Panc1 (cell line): ENCODE measurements at regions not wholly inside any gene's neighbourhood (a gene's known extent, or its start where the extent isn't known, plus 50 kb on each side); places are given as distances from the start of the nearest gene placed in this dataset.

Experiments
- POLR2AphosphoS5 ChIP-seq: IDR thresholded peaks from 2 replicates; pipeline ENCODE4 v1.6.1; 2012; ENCODE audit warnings: mild to moderate bottlenecking, low read depth, low read length, moderate library complexity
- SIN3A ChIP-seq: IDR thresholded peaks from 2 replicates; pipeline ENCODE4 v1.6.1; 2012; ENCODE audit warnings: low read depth, mild to moderate bottlenecking, low read length, moderate library complexity, borderline replicate concordance; ENCODE audit not compliant: insufficient read depth
- TF ChIP-seq, protein P1 (sequence below): fragments of 450-650 bp; IDR thresholded peaks from 2 replicates; pipeline ENCODE4 v1.5.1; 2017; ENCODE audit warnings: mild to moderate bottlenecking

GRCh38 chr13:37207691-37208451 lies 102.4 kb upstream of the CSNK1A1L start:
- TF ChIP-seq, protein P1, sequence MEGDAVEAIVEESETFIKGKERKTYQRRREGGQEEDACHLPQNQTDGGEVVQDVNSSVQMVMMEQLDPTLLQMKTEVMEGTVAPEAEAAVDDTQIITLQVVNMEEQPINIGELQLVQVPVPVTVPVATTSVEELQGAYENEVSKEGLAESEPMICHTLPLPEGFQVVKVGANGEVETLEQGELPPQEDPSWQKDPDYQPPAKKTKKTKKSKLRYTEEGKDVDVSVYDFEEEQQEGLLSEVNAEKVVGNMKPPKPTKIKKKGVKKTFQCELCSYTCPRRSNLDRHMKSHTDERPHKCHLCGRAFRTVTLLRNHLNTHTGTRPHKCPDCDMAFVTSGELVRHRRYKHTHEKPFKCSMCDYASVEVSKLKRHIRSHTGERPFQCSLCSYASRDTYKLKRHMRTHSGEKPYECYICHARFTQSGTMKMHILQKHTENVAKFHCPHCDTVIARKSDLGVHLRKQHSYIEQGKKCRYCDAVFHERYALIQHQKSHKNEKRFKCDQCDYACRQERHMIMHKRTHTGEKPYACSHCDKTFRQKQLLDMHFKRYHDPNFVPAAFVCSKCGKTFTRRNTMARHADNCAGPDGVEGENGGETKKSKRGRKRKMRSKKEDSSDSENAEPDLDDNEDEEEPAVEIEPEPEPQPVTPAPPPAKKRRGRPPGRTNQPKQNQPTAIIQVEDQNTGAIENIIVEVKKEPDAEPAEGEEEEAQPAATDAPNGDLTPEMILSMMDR = no peak
- TF ChIP-seq POLR2AphosphoS5 (no peak), SIN3A (no peak)
